NCI-H2081 treated with DMSO at 0.1 percent for 48 hours (cell line): ENCODE measurements at regions not wholly inside any gene's neighbourhood (a gene's known extent, or its start where the extent isn't known, plus 50 kb on each side); places are given as distances from the start of the nearest gene placed in this dataset.
"Not testable (repeated sequence)": the region's sequence is repeated elsewhere in the genome, so short reads cannot be mapped to it uniquely, and the experiment has no call there.

ENCODE experiments used
- DNase-seq: peaks from one replicate; lab custom pipeline; 2025; lab: John Stamatoyannopoulos, UW

GRCh38 chr4:66273110-66273509 is 602.8 kb upstream of the EPHA5 start:
- no peak for DNase-seq

- DNase-seq = not testable (repeated sequence)
Measured at GRCh38 chr4:66270356-66270755, 600.1 kb upstream of the EPHA5 start.

- DNase-seq = not testable (repeated sequence)
Measured at GRCh38 chr4:66266554-66266953, 596.3 kb upstream of the EPHA5 start.

GRCh38 chr4:66266035-66266434 is 595.7 kb upstream of the EPHA5 start:
- no peak for DNase-seq

DNA sequence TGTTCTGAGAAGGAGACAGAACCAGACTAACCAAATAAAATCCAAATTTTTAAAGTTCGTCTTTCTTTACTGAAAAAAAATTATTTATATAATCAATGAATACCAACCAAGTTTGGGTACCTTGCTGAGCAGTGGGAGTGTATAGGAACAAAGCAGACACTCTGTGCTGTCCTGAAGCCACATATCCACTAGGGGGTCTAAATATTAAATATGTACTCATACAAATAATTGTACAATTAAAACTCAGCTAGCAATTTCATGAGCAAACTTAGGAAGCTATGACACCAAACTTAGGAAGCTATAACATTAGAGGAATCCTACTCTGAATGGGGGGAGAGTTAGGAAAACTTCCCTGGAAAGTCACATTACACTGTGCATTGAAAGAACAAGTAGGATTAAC is 582.0 kb upstream of the EPHA5 start:
- no peak for DNase-seq

GRCh38 chr4:66246643-66247042 is 576.4 kb upstream of the EPHA5 start:
- no peak for DNase-seq

DNA sequence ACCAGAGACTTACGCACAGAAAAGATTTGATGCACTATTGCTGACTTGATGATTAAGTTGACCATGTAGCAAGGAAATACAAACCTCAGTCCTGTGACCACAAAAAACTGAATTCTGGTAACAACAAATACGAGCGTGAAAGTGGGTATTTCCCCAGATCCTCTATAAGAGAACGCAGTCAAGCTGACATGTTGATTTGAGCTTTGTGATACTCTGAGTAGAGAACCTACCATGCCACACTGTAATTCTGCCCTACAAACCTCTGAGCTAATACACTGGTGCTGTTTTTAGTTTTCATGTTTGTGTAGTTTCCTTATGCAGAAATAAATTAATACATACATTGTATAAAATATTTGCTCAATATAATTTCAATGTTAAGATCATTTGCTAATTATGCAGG is 565.6 kb upstream of the EPHA5 start:
- DNase-seq = no peak

DNA sequence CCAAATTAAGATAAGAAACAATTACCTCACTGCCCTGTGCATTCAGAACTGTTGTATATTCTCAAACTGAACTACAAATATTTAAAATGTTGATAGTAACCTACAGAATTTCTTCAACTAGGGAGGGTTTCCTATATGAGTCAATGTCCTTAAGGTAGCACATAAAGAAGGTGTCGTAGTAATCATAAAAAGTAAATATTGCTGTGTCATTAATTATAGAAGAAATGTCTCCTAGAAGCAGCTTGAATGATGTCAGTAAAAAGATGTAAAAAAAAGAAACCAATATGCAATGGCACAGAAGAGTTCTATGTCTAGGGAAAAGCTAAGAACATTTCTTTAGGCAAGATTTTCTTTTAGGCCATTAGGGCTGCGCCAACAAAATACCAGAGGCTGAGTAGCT is 559.6 kb upstream of the EPHA5 start:
- DNase-seq = no peak

DNA sequence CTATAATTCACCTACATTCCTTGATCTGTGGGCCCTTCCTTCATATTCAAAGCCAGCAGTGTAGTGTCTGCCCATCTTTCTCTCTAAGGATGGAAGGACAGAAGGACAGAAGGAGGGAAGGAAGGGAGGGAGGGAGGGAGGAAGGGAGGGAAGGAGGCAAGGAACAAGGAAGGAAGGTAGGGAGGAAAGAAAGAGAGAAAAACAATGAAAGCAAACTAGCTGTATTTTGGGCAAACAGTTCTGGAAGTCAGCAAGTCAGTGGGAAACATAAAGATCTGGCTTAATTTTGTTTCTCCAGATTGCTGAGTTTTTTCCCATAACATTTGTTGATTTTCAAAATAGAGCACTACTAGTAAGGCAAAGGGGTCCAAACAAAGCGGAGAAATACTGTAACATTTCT is 555.2 kb upstream of the EPHA5 start:
- no peak for DNase-seq

- DNase-seq = no peak
Measured at GRCh38 chr4:66223068-66223703, 552.9 kb upstream of the EPHA5 start.

GRCh38 chr4:66219401-66219800 is 549.1 kb upstream of the EPHA5 start:
- no peak for DNase-seq

DNA sequence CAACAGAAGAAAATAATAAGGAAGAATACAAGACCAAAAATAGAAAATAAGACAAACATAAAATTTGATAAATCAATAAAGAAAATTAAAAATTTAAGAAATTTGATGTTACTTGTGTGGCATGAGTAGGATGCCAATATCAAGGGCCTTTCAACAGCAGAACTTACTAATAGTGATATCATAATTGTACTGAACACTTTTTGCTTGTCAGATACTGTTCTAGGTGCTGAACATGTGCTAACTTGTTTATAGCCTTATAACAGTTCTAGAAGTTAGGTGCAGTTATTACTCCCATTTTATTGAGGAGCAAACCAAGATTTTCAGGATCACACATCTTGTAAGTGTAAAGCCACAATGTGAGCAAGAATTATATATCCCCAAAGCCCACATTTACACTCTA is 546.0 kb upstream of the EPHA5 start:
- DNase-seq = no peak

DNA sequence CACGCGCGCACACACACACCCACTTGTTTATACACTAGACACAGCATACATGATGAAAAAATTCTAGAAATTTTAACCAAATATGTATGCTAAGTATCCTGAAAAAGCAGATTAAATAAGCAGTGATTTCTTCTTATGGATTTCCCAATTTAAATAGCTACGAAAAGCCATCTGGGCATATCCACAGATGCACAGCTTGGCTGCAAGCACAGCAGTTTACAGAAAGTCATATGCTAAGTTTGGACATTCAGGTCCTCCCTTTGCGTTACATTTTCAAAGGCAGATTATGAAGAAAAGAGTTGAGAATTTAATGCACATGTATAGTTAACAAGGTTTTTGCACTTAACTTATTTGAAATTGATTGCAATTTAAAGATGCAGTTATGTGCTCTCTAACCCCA is 542.2 kb upstream of the EPHA5 start:
- DNase-seq = no peak

DNA sequence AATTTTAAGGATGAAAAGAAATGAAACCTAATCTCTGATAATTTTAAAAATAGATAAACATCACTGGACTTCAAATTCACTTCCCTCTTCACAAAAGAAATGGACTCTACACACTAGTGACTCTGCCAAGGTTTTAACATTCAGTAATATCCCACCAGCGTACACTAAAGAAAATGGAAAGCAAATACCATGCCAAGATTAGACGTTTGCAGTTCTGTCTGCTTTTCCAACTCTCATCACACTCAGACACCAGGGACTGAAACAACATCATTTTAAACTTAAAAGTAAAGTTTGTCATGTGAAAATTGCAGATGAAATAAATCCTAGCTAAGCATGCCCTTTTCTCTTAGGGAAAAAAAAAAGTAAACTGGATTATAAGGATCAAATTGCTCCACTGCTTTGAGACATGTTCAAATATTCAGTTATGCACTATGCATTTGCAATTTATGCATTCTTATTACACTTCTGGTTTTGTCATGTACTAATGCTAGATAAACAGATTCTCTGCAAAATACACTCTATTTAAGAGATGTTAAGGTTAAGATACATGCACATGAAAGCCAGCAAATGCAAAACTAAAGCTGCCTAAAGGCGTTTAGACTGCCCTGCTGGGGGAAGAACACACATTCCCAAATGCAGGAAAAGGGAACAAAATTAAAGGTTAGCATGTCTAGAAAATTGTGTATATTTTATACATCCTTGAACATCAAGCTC is 534.4 kb upstream of the EPHA5 start:
- DNase-seq = no peak

DNA sequence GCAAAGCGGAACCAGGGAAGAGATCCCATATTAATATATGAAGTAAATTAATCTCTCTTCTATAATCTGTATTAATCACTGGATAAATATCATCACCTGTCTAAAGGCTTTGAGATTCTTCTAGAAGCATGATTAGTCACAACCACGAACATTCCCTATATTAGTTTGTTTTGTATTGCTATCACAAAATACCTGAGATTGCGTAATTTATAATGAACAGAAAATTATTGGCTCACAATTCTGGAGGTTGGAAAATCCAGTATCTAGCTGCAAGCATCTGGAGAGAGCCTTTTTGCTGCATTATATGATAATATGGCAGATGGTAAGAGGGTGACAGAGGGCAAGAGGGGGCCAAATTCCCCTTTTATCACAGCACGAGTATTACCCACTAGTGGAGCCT is 532.6 kb upstream of the EPHA5 start:
- DNase-seq = no peak

DNA sequence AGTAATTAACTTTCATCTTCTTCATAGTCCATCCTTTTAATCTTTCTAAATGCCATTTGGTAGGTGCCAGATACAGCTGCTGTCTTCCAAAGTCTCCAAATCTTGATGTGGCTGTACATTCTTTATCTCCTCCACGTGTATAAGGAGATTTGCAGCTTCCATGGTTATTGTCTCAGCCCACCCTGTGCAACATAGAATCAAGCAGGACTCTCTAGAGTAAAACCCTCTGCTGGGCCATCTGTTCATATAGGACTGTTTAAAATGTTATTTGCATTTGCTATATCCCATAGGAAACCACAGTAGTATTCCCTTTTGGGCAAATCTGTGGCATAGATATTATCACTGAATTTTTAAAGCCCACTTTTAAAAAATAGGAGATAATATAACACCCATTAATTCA is 527.2 kb upstream of the EPHA5 start:
- no peak for DNase-seq

GRCh38 chr4:66193487-66193886 is 523.2 kb upstream of the EPHA5 start:
- DNase-seq = no peak

GRCh38 chr4:66187175-66187720 is 517.0 kb upstream of the EPHA5 start:
- DNase-seq = no peak

- no peak for DNase-seq
Measured at GRCh38 chr4:66186095-66186494, 515.8 kb upstream of the EPHA5 start.

- DNase-seq = no peak
Measured at GRCh38 chr4:66182636-66183035, 512.3 kb upstream of the EPHA5 start.

DNA sequence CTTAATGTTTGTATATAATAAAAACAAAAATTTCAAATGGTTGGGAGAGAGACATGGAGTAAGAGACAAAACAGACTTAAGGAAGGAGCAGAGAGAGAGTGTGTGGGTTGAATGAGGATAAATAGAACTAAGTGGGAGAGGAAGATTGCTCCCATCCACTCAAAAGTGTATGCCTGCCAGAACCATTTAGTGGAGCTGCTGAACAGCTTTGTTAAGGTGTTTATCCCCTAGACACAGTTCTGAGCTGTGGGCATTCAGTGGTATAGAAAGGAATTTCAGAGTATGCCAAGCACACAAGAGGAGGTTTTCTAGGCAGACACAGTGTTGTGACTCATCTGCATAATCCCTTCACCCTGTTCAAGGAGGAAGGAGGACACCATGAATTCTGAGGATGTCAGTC is 508.6 kb upstream of the EPHA5 start:
- no peak for DNase-seq

- DNase-seq = no peak
Measured at GRCh38 chr4:66169341-66169740, 499.1 kb upstream of the EPHA5 start.

- DNase-seq = no peak
Measured at GRCh38 chr4:66164869-66165268, 494.6 kb upstream of the EPHA5 start.

- no peak for DNase-seq
Measured at GRCh38 chr4:66160606-66161005, 490.3 kb upstream of the EPHA5 start.
